Kidney tubule cell (primary cell): ENCODE measurements at regions not wholly inside any gene's neighbourhood (a gene's known extent, or its start where the extent isn't known, plus 50 kb on each side); places are given as distances from the start of the nearest gene placed in this dataset.

ENCODE experiments used
- DNase-seq: peaks from one replicate; pipeline ENCODE4 v3.0.0-alpha.2; 2018; ENCODE audit warnings: low spot score

DNA sequence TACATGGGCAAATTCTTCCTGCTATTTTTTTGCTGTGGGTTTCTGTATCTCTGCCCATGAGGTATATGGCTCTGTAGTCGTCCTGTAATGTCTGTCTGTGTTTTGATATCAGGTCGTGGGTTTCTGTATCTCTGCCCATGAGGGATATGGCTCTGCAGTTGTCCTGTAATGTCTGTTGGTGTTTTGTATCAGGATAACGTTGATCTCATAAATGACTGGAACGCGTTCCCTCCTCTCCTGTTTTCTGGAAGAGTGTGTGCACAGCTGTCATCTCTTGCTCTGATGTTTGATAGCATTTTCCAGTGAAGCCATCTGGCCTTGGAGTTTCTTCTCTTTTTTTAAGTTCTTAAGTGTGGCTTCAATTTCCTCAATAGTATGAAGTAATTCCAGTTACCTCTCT, 57.2 kb downstream of the SOX1 start:
- no peak for DNase-seq

DNA sequence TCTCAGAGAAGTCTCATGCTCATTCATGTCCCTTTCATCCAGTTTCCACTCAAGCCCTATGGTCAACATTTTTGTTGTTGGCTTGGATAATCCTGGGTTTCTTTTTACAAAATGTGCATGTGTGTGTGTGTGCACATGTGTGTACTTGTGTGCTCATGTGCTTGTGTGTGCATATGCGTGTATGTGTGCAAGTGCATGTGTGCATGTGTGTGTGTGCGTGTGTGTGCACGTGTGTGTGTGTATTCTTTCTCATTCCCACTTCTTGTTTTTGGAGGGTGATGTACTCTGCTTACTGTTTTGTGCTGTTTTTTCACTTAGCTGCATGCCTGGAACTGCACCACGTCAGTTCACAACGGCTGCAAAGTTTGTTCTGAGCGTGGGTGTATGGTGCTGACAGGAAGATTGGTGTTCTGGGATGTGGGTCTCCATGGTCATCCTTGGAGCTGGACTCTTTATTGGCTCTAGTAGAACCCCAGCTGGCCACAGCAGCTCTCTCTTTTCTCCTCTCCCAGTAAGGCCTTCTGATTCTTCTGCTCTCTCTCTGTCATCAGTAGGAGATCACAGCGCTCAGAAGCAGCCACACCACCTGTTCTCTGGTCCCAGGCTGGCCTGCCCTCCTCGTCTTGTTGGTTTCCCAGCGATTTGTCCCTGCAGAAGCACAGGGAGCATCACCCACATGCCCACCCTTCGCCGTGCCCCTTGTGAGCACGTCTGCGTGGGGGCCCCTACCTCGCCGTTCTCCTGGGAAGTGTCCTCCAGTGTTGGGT, 60.8 kb downstream of the SOX1 start:
- DNase-seq, result no peak

DNA sequence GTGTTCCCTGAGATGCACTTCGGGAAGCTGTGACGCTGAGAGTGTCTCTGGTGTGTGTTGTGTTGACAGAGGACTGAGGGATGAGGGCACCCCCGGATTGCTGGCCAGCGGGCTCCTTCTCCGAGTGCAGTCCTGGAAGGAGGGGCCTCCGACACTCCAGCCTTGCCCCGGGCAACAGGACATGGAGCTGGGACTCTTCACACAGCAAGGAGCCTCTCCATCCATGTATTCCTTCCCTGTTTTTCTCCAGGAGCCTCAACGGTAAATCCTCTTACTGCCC, 61.3 kb downstream of the SOX1 start:
- no peak for DNase-seq

DNA sequence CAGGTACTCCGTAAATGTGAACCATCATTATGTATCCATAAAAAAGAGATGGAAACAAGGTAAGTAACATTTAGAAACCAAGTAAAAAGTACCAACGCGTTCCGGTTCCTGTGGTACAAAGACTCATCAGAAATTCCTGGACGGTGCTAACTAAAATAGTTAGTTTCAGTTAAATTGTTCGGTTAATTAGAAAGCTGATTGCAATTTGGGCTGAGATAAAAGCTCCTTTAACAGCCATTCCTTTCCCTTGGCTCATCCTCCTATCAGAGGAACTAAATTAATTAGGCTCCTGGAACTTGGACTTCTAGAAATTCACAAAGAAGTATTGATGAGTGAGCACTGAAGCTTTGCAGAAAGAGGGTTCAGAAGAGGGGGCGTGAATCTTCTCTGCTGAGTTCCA, 63.5 kb downstream of the SOX1 start:
- no peak for DNase-seq

DNA sequence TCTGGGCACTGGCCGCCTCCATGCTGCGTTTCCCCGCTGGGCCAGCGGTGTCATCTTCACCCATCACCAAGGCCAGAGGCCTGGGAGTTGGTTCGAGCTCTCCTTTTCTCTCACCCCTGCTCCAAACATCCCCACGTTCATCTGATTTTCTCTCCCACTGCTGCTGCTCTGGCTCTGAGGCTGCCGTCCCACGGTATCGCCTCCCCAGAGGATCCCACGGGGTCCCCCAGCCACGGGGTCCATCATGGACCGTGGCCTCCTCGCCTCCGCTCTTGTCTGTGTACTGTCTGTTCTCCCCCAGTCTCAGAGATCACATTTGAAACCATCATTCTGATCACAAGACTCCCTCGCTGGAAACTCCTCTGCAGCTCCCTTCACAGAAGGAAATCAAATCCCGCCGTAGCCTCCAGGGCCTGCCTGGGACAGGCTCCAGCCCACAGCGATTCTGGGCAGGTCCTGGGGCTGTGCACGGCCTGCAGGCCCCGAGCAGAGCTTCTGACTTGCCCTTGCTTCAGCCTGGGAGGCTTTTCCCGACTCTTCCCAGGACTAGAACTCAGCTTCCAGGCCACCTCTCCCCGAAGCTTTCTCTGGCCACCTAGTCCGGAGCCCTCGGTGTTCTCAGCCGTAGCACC, 64.2 kb downstream of the SOX1 start:
- DNase-seq, result no peak

DNA sequence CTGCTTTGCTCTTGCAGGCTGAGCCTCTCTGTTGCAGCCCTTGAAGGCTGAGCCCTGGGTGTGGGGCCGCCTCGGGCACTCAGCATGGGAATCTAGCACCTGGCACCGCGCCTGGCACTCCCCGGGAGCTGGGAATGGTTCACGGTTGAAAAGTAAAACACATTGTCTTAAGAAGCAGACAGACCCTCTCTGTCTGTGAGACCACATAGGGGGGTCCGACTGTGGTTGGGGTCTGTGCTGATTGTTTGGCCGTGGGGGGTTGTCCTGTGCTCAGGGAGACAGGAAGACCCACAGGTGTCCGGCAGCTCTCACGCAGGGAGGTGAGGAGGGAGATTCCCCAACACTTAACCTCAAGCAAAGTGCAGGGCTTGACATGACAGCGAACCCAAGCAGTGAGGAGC, 64.8 kb downstream of the SOX1 start:
- DNase-seq, result no peak

DNA sequence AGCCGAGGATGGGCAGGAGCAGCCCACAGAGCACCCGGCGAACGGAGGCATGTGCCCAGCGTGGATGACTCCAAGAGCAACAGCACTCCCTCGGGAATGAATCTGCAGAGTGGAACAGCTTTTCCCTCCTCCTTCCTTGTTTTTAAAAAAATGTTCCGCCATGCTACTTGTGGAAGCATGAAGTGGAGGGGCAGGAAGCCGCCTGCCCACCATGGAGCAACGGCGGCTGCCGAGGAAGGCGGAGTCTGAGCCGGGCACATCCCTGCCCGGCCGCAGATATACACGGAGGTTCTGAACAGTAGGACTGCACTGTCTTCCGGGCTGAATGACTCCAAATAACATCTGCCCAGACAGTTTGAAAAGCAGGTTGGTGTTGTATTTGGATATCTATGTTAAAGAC, 65.2 kb downstream of the SOX1 start:
- no peak for DNase-seq

DNA sequence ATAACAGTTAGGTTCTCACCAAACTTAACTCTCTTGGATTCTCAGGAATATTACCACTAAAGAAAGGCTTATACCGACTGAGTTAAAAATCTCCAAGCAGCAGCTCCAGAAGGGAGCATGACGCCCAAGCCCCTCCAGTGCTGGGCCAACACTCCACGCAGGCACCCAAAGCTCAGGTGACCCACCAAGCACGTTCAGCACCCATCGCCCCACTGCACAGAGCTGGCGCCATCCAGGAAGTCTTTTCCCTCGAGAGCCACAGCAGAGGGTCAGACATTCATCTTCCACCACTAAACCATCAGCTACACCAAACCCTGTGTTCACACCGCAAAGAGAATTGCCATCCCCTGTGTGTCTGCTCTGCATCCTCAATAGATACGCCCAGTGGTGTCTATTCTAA, 65.7 kb downstream of the SOX1 start:
- no peak for DNase-seq

DNA sequence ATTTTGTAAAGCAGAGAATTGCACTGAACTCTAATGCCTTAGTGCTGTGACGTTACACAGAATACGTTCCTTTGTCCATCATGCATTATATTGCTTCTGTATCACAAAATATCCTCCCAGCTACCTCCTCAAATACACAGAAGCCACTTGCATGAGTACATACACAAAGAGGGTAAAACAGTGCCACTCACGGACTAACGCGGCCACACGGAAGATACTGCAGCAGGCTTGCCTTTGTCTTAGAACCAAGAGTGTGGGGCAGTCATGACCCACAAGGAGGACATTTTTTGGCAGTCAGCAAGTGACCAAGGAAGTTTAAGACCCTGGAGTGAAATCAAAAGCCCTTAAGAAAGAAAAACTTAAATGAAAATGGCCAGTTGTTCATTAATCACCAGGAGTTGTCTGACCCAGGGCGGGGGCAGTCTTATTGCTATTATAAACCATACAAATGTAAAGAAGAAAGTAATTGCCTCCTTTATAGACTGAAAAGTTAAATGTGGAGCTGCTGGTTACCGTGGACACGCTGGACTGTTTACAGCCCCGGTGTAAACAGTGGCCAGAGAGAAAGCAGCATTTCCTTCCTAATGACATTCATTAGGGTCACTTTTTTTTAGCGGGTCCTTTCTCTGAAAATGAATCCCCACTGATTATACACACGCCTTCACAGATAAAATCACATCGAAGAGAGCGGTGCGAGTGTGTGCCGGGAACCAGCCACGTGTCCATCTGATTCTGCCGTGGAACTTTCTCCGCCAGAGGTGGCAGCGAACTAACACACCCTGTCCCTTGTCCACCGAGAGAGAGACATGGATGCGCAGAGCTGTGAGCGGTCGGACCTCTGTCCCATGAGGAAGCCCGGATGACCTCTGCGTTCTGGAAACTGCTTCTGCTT, 66.8 kb downstream of the SOX1 start:
- DNase-seq, result no peak

DNA sequence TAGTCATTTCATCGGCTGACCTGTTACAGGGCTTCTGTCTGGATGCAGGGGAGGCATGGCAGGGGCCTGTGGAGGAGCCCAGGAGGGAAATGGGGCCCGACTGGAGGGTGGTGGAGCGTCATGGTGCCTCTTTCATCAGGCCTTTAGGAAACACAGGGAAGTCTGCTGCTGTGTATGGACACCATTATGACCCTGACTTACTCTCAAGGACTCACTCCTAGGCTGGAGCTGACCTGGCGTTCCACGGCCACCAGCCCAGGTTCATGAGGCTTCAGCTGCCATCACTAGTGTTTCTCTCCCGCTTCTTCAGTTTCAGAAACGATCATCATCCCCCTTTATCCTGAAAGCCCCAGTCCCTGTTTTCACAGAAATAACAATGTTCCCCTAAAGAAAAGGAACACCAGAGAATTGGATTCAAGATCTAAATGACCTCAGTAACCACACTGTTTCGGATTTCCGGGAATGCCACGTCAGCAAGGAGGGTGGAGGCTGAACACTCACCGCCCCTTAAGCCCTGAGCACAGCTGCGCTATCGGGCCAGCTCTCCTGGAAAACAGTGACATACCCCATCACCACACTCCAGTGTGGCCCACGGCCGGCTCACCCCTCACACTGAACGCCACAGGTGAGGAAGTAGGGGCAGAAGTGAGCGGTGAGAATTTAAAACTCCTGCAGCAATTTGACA, 67.6 kb downstream of the SOX1 start:
- DNase-seq, result no peak

DNA sequence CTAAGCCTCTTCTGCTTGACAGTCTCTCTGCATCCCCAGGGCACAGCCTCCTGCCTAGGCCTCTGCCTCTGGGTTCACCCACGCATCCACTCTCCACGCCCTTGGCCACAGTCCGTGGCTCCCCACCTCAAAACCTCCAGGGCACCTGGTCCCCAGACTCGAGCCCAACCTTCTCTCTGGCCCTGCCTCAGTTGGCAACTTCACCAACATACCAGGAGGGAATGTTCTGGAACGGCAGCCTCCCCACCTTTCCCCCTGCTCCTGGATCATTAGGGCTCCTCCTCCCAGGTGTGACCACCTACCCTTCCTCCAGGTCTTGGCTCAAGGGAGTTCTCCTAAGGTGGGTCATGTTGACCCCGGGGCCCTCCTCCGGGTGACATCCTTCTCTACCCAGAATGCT, 69.1 kb downstream of the SOX1 start:
- DNase-seq, result no peak

DNA sequence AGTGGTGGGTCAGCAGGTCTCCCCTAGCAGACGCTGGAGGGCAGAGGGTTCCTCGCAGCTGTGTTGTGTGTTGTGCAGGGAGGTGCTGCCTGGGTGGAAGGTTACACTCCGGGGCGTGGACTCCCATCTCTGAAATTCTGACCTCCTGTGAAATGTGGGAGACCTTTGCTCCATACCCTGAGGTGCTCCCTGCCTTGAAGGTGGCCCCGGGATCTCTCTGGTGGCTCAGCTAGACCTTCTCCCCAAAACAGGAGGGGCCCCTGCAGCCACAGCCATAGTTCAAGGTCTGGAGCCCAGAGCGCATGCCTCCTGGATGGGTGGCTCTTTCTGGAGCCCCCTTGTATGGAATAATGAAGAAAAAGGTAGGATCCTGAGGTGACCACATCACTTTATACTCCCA, 70.2 kb downstream of the SOX1 start:
- DNase-seq, result no peak

DNA sequence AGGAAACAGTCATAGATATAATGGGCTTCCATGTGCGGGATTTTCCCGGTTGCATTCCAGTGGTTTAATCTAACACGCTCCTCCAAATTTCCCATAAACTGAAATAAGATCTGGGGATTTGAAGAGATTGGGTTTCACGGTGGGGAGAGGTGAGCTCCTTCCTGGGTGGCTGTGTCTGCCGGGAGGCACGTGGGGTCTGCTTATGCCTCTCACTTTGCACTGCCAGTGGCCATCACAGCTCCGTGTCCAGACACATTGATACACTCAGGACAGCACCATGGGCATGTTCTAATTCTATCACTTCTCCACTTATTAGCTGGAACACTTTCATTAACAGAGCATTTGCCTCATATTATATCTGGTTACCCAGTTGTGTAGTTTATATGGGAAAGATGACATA, 73.4 kb downstream of the SOX1 start:
- DNase-seq, result peak; percentile 2

DNA sequence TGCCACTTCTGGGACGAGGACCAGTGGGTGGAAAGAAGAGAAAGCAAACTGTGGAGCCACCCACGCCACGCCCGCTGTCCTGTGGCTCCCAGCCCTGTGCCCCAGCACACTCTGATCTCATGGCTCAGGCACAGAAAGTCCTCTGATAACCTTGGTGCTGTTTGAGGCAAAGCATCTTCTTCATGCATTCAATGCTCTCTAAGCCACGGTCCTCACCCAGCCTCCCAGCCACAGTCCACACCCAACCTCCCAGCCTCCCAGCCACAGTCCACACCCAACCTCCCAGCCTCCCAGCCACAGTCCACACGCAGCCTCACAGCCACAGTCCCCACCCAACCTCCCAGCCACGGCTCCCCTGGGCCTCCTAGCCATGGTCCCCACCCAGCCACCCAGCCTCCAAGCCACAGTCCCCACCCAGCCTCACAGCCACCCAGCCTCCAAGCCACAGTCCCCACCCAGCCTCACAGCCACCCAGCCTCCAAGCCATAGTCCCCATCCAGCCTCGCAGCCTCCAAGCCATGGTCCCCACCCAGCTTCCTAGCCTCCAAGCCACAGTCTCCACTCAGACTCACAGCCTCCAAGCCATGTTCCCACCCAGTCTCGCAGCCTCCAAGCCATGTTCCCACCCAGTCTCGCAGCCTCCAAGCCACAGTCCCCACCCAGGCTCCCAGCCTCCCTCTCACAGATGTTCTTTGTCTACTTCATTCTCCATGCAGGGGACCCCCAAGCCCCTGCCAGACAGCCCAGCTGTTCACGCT, 74.9 kb downstream of the SOX1 start:
- no peak for DNase-seq

DNA sequence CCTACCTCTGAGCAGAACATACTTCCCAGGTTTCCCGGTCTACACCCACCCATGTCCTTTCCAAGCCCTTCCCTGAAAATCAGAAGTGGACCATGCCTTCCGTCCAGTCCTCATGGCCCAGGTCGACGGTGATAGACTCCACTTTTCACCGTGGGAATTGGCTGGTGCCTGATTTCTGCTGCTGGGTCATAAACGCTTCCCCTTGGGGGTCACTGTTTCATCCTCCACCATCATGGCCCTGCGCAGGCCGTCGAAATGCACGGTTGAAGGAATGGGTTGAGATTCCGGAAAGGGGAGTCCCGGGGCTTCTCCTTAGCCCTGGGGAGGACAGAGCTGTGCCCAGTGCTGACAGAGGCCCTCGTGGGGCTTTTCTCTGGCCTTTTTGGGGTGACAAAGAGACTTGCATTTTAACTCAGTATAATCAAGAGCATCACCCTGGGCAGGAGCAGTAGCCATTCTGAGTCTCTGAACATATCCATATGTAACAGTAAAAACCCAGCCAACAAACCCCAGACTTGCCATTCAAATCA, 75.5 kb downstream of the SOX1 start:
- no peak for DNase-seq

DNA sequence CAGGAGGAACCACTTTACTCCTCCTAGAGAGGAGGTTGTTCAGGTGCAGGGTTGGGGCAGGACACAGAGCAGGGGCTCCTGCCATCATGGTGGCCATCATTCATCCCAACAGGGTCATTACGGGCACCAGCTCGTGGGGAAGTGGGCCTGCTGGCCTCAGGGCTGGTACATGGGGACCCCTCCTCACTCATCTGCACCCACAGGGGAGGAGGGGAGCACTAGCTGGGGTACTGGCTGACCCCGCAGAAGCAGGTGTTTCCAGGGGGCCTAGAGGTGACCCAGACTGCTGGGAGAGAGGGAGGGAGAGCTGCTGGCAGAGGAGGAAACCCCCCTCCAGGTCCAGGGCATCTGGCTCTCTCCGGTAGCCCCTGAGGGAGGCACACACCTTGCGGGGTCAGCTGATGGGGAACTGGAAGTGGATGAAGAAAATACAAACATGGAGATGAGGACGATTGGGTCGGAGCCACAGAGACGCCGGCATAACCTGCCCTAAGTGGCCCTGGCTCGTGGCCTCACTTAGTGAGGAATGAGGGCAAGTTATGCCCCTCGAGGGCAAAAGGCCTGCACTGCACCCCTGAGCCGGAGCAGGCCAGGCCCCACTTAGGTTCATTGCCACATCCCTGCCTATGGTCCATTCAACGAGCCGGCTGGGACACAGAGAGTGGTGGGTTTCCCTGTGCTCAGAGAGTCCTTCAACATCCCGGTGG, 76.2 kb downstream of the SOX1 start:
- DNase-seq, result no peak

DNA sequence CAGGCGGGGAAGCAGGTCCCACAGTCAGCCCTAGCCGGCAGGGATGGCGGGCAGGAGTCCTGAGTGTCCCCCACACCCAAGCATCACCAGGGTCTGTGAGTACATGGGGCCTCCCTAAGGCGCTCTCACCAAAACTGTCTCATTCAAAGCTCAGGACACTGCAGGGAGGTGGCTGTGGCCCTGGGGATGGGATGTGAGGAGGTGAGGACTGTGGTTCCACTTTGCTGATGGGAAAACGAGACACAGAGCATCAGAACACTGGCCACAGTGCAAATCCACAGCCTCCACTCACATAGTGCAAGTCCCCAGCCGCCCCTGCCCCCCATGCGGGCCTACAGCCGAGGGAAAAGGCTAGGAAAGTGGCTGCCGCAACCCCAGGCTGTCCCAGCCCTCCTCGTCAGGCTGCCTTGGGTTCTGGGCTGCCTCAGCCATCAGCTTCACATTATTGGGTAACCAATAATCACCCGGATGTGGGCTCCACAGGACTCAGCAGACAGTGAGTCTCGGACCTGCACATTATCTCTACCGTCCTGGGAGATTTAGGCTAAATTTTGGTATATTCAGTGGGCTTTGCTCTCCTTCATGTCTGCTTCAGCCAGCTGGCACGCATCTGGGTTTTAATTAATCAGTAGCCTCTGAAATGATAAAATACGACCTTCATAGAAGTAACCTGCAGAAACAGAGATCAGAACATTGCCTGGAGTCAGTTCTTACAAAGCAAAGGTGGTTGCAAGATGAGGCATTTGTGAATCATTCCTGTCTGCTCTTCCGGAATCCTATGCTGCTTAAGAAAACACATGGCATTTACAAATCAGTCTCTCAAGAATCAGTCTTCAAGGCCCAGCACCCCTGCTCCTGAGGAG, 77.0 kb downstream of the SOX1 start:
- peak; percentile 36 for DNase-seq

DNA sequence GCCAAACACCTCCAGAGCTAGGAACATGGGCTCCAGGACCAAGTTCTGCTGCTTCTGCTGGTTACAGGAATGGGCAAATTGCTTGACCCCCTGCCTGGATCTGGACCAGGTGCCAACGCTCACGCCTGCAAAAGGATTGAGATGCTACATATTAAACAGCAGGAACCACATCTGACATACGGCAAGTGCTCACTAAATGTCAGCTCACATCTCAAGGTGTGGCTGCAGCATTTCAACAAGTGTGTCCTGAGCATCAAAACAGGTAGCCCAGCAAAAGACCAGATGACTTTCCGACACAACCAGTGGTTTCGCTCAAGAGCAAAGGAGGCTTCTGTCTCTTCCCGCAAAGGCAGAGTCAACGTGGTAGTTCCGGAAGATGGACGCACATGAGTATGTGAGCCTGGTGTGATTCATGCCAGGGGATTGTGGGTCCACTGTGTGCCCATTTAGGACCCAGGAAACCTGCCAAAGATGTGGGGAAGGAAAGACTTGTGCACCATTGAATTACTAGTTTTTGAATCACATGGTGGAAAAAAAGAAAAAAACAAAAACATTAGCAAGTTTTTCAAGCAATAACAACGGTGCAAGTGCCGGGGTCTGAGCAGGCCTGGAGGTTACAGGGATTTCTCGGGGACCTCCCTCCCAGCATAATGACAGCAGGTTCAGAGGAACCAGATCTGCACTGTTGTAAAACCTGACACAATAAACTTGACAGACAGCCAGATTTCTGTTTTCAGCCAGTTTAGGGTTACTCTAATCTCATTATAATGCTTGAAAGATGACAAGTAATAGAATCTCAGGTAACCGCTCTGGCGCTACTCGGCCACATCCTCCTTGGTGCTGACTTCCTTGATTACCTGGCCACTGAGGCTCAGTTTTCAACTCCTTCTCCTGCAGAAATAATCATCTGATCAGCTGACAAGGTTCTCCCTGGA, 77.9 kb downstream of the SOX1 start:
- DNase-seq, result peak; percentile 14
